HCT116 (cell line): ENCODE measurements at regions not wholly inside any gene's neighbourhood (a gene's known extent, or its start where the extent isn't known, plus 50 kb on each side); places are given as distances from the start of the nearest gene placed in this dataset.

Experiments used
- ATAC-seq: fragments of 200-7000 bp; cut with Tn5 transposase; 2 replicates; pipeline ENCODE4 v1.9.1; 2020; ENCODE audit warnings: mild to moderate bottlenecking, moderate library complexity
- BruUV-seq: library from RNA; stranded (reverse); fragments of 400-500 nt; replicated peaks from 2 replicates; lab custom pipeline; 2021; lab: Mats Ljungman, UMichigan
- CTCF ChIA-PET: fragments of 300-600 bp; sonication (Branson Sonifier 250); formaldehyde crosslinking; loops from one replicate; lab custom pipeline; 2021; ENCODE audit warnings: antibody characterized with exemption; lab: Charles Lee
- POLR2A ChIA-PET: fragments of 300-600, 350-600 bp; sonication (Branson Sonifier 250); formaldehyde crosslinking; loops from one replicate; lab custom pipeline; 2021; ENCODE audit warnings: antibody characterized with exemption; lab: Charles Lee
- RAD21 ChIA-PET, 2 experiments: fragments of 300-600 bp; sonication (Branson Sonifier 250); formaldehyde crosslinking; loops; one replicate each; lab custom pipeline; 2023; ENCODE audit warnings: low total read pairs in 2 of 2; ENCODE audit not compliant: uncharacterized antibody in 2 of 2, unreplicated experiment in 2 of 2, low non-redundant PET in 1 of 2; lab: Charles Lee
- DNase-seq: peaks from one replicate; pipeline ENCODE4 v3.0.0-alpha.2; 2010; ENCODE audit warnings: low read depth, low spot score
- H2AFZ ChIP-seq: fragments of 200-600 bp; shearing (Covaris generic), sonication (generic); 2 replicates; pipeline ENCODE4 v1.6.1; 2017; ENCODE audit warnings: low read depth, mixed run types, mixed read lengths, antibody characterized with exemption, low read length; ENCODE audit not compliant: poor library complexity, severe bottlenecking
- H3K27ac ChIP-seq: 2 replicates; pipeline ENCODE4 v1.5.1; 2012; ENCODE audit warnings: low read depth, low read length
- H3K27me3 ChIP-seq: fragments of 200-600 bp; sonication (generic); 2 replicates; pipeline ENCODE4 v1.6.1; 2016; ENCODE audit warnings: mixed run types, low read length, mixed read lengths; ENCODE audit not compliant: insufficient read depth
- H3K36me3 ChIP-seq, 2 experiments: fragments of 200-500 bp in 1 of 2; fragments of 200-600 bp in 1 of 2; sonication (Bioruptor generic) in 1 of 2; sonication (generic) in 1 of 2; 2 replicates each; pipeline versions ENCODE4 v1.5.1 to v1.6.1; 2014 to 2016; ENCODE audit warnings: low read length in 2 of 2, inconsistent platforms in 1 of 2, mixed read lengths in 1 of 2, mixed run types in 1 of 2; ENCODE audit not compliant: insufficient read depth in 2 of 2, control insufficient read depth in 1 of 2
- H3K4me1 ChIP-seq, 2 experiments: fragments of 200-600 bp in 1 of 2; sonication (generic) in 1 of 2; 2 replicates each; pipeline versions ENCODE4 v1.5.1 to v1.6.1; 2012 to 2017; ENCODE audit warnings: low read length in 2 of 2, inconsistent platforms in 1 of 2, mild to moderate bottlenecking in 1 of 2, mixed read lengths in 1 of 2, mixed run types in 1 of 2, moderate library complexity in 1 of 2; ENCODE audit not compliant: insufficient read depth in 2 of 2, control insufficient read depth in 1 of 2
- H3K4me2 ChIP-seq: fragments of 200-600 bp; sonication (generic); 2 replicates; pipeline ENCODE4 v1.6.1; 2017; ENCODE audit warnings: mixed run types, low read length, mixed read lengths
- H3K4me3 ChIP-seq, 2 experiments: fragments of 200-600 bp in 1 of 2; sonication (generic) in 1 of 2; replicated peaks in 1 of 2; 2 replicates each; pipeline ENCODE4 v1.5.1; 2011 to 2016; ENCODE audit warnings: low read length in 2 of 2, control low read depth in 1 of 2, low read depth in 1 of 2, mild to moderate bottlenecking in 1 of 2, mixed read lengths in 1 of 2, mixed run types in 1 of 2
- H3K79me2 ChIP-seq: fragments of 200-600 bp; sonication (generic); 2 replicates; pipeline ENCODE4 v1.6.1; 2017; ENCODE audit warnings: mild to moderate bottlenecking, mixed run types, low read length, moderate library complexity, mixed read lengths; ENCODE audit not compliant: insufficient read depth
- H3K9ac ChIP-seq: fragments of 200-600 bp; sonication (generic); 2 replicates; pipeline ENCODE4 v1.6.1; 2016; ENCODE audit warnings: low read length, mixed read lengths
- H3K9me2 ChIP-seq: fragments of 200-600 bp; sonication (generic), shearing (Covaris generic); 2 replicates; pipeline ENCODE4 v1.6.1; 2017; ENCODE audit warnings: mixed run types, mild to moderate bottlenecking, moderate library complexity; ENCODE audit not compliant: insufficient read depth
- H3K9me3 ChIP-seq, 2 experiments: fragments of 200-500 bp in 1 of 2; fragments of 200-600 bp in 1 of 2; sonication (Bioruptor generic) in 1 of 2; sonication (generic) in 1 of 2; 2 replicates each; pipeline ENCODE4 v1.6.1; 2014 to 2017; ENCODE audit warnings: low read length in 2 of 2, mixed read lengths in 2 of 2, inconsistent platforms in 1 of 2, low read depth in 1 of 2, mild to moderate bottlenecking in 1 of 2, mixed run types in 1 of 2, moderate library complexity in 1 of 2; ENCODE audit not compliant: control insufficient read depth in 1 of 2, insufficient read depth in 1 of 2
- H4K20me1 ChIP-seq: fragments of 200-600 bp; sonication (generic), shearing (Covaris generic); 2 replicates; pipeline ENCODE4 v1.6.1; 2017; ENCODE audit warnings: mixed run types, mild to moderate bottlenecking, moderate library complexity; ENCODE audit not compliant: insufficient read depth
- ATF3 ChIP-seq: IDR thresholded peaks from 2 replicates; pipeline ENCODE4 v1.6.1; 2012
- CBX3 ChIP-seq: IDR thresholded peaks from 2 replicates; pipeline ENCODE4 v1.6.1; 2012; ENCODE audit warnings: low read depth
- CEBPB ChIP-seq: IDR thresholded peaks from 2 replicates; pipeline ENCODE4 v1.6.1; 2012; ENCODE audit warnings: low read depth
- EGR1 ChIP-seq: IDR thresholded peaks from 2 replicates; pipeline ENCODE4 v1.6.1; 2012; ENCODE audit warnings: low read depth
- ELF1 ChIP-seq: IDR thresholded peaks from 2 replicates; pipeline ENCODE4 v1.6.1; 2012; ENCODE audit warnings: low read depth, borderline replicate concordance
- EZH2 ChIP-seq: fragments of 200-600 bp; sonication (generic); IDR thresholded peaks from 2 replicates; pipeline ENCODE4 v1.6.1; 2017; ENCODE audit warnings: antibody characterized with exemption, mixed run types
- EZH2phosphoT487 ChIP-seq: fragments of 200-600 bp; IDR thresholded peaks from 2 replicates; pipeline ENCODE4 v1.6.1; 2018; ENCODE audit warnings: antibody characterized with exemption, borderline replicate concordance
- FOSL1 ChIP-seq: IDR thresholded peaks from 2 replicates; pipeline ENCODE4 v1.6.1; 2012; ENCODE audit warnings: low read depth
- POLR2A ChIP-seq: IDR thresholded peaks from 2 replicates; pipeline ENCODE4 v1.7.0; 2011; ENCODE audit warnings: borderline replicate concordance; ENCODE audit not compliant: insufficient read depth, insufficient read length; ENCODE audit errors: extremely low read depth
- POLR2AphosphoS5 ChIP-seq: IDR thresholded peaks from 2 replicates; pipeline ENCODE4 v1.6.1; 2011; ENCODE audit warnings: mild to moderate bottlenecking, low read depth, low read length, moderate library complexity
- SIN3A ChIP-seq: IDR thresholded peaks from 2 replicates; pipeline ENCODE4 v1.6.1; 2012; ENCODE audit warnings: low read depth
- SRF ChIP-seq: IDR thresholded peaks from 2 replicates; pipeline ENCODE4 v1.6.1; 2012; ENCODE audit warnings: low read depth
- TCF7L2 ChIP-seq: IDR thresholded peaks from 2 replicates; pipeline ENCODE4 v1.7.0; 2011; ENCODE audit warnings: borderline replicate concordance, inconsistent platforms; ENCODE audit not compliant: insufficient read depth, insufficient read length; ENCODE audit errors: extremely low read depth
- YY1 ChIP-seq: IDR thresholded peaks from 2 replicates; pipeline ENCODE4 v1.6.1; 2011; ENCODE audit warnings: low read length, low read depth, moderate library complexity, mild to moderate bottlenecking; ENCODE audit not compliant: insufficient replicate concordance; ENCODE audit errors: extremely low read depth
- ZFX ChIP-seq: fragments of 450-650 bp; IDR thresholded peaks from 2 replicates; pipeline ENCODE4 v1.6.1; 2017
- ZNF274 ChIP-seq: fragments of 200-500 bp; sonication (Bioruptor generic); IDR thresholded peaks from 2 replicates; pipeline ENCODE4 v1.6.1; 2014; ENCODE audit warnings: mild to moderate bottlenecking, low read depth, low read length, inconsistent platforms
- intact Hi-C: fragments of 100-400 bp; cut with micrococcal nuclease; formaldehyde crosslinking; loops from 2 replicates; pipeline ENCODE4 v1.10.0; 2022
- TF ChIP-seq, protein P1 (sequence below): IDR thresholded peaks from 2 replicates; pipeline ENCODE4 v1.6.1; 2011; ENCODE audit warnings: mild to moderate bottlenecking, low read length, moderate library complexity; ENCODE audit not compliant: insufficient replicate concordance; ENCODE audit errors: extremely low read depth

DNA sequence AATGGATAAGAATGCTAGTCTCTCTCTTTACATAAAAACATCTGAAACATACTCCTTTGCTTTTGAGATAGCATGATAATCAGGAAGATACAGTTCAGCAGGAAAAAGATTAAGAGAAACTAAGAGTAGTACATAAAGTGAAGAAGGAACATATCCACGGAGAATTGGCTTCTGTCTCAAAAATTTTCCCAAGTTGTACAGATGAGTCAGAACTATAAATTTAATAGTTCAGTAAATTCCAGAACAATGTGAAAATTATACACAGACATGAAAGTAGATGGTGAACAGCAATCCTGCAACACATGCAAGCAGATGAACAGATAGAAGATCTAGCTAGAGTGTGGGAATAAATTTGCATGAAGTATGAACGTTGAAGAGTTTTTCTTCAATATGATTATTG, 691.4 kb upstream of the RIOK2 start:
- ChIA-PET RAD21 (no interaction called here), CTCF (no interaction called here), POLR2A (no interaction called here)
- TF ChIP-seq POLR2AphosphoS5, result no peak
- TF ChIP-seq ZNF274, result no peak
- TF ChIP-seq CEBPB, result no peak
- TF ChIP-seq SRF, result no peak
- TF ChIP-seq ZFX, result no peak
- TF ChIP-seq EZH2, result no peak
- TF ChIP-seq TCF7L2, result no peak
- no peak for TF ChIP-seq YY1
- TF ChIP-seq, protein P1, sequence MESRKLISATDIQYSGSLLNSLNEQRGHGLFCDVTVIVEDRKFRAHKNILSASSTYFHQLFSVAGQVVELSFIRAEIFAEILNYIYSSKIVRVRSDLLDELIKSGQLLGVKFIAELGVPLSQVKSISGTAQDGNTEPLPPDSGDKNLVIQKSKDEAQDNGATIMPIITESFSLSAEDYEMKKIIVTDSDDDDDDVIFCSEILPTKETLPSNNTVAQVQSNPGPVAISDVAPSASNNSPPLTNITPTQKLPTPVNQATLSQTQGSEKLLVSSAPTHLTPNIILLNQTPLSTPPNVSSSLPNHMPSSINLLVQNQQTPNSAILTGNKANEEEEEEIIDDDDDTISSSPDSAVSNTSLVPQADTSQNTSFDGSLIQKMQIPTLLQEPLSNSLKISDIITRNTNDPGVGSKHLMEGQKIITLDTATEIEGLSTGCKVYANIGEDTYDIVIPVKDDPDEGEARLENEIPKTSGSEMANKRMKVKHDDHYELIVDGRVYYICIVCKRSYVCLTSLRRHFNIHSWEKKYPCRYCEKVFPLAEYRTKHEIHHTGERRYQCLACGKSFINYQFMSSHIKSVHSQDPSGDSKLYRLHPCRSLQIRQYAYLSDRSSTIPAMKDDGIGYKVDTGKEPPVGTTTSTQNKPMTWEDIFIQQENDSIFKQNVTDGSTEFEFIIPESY, result no peak
- TF ChIP-seq EZH2phosphoT487, result no peak
- TF ChIP-seq ATF3, result no peak
- no peak for TF ChIP-seq SIN3A
- TF ChIP-seq EGR1, result no peak
- TF ChIP-seq ELF1, result no peak
- TF ChIP-seq FOSL1, result no peak
- TF ChIP-seq POLR2A, result no peak
- TF ChIP-seq CBX3, result no peak
- no peak overlapping the region for H2AFZ ChIP-seq
- no peak overlapping the region for H3K4me3 ChIP-seq
- H4K20me1 ChIP-seq, result no peaks in the 10 kb centered on the region
- no peaks in the 10 kb centered on the region for H3K36me3 ChIP-seq
- H3K79me2 ChIP-seq, result no peaks in the 10 kb centered on the region
- no peak overlapping the region for H3K4me2 ChIP-seq
- ATAC-seq, result no peak
- intact Hi-C loops, result no loop called here
- H3K27me3 ChIP-seq, result no peaks in the 10 kb centered on the region
- no peaks in the 10 kb centered on the region for H3K9me2 ChIP-seq
- BruUV-seq, result no TSS peak
- no peaks in the 10 kb centered on the region for H3K9me3 ChIP-seq
- no peak overlapping the region for H3K27ac ChIP-seq
- no peak overlapping the region for H3K9ac ChIP-seq
- H3K4me1 ChIP-seq, result no peaks in the 10 kb centered on the region
- no peak for DNase-seq
